H1 (cell line): ENCODE measurements at regions not wholly inside any gene's neighbourhood (a gene's known extent, or its start where the extent isn't known, plus 50 kb on each side); places are given as distances from the start of the nearest gene placed in this dataset.
"Not testable (repeated sequence)": the region's sequence is repeated elsewhere in the genome, so short reads cannot be mapped to it uniquely, and the experiment has no call there.

Experiments used
- BRCA1 ChIP-seq: IDR thresholded peaks from 2 replicates; pipeline ENCODE4 v1.6.1; 2012; ENCODE audit warnings: low read depth, low read length, improper control_type of control experiment
- CBX8 ChIP-seq: fragments of 300-800, 300-1000 bp; sonication (generic); IDR thresholded peaks from 2 replicates; pipeline ENCODE4 v1.7.1; 2016; ENCODE audit warnings: low read depth, low read length, borderline replicate concordance
- CREB1 ChIP-seq: IDR thresholded peaks from 2 replicates; pipeline ENCODE4 v1.6.1; 2012; ENCODE audit warnings: inconsistent platforms
- PHF8 ChIP-seq: fragments of 200-600 bp; sonication (generic); conservative IDR thresholded peaks from 2 replicates; pipeline ENCODE4 v1.7.1; 2012; ENCODE audit warnings: low read depth, mild to moderate bottlenecking, inconsistent platforms, low read length, moderate library complexity
- POLR2A ChIP-seq, 2 experiments: IDR thresholded peaks; 1 replicate in 1 of 2; 2 replicates in 1 of 2; pipeline ENCODE4 v1.6.1; 2011; ENCODE audit warnings: low read depth in 2 of 2, low read length in 2 of 2, mild to moderate bottlenecking in 2 of 2; ENCODE audit errors: control extremely low read depth in 1 of 2

- not testable (repeated sequence) for TF ChIP-seq BRCA1; POLR2A (IDR thresholded peaks at IDR 0.05; ENCODE audit: control extremely low read depth in 1 of 2, low read depth in 2 of 2, low read length in 2 of 2); PHF8; CBX8; CREB1
These were observed 77.7 kb upstream of the CXCL13 start for GRCh38 chr4:77527900-77528299.
